KMS-11 (cell line): ENCODE measurements at regions not wholly inside any gene's neighbourhood (a gene's known extent, or its start where the extent isn't known, plus 50 kb on each side); places are given as distances from the start of the nearest gene placed in this dataset.

Experiments used
- H2AFZ ChIP-seq: fragments of 200-600 bp; sonication (generic); 2 replicates; pipeline ENCODE4 v1.6.1; 2016; ENCODE audit warnings: antibody characterized with exemption, mixed run types, low read depth
- H3K27ac ChIP-seq: fragments of 200-600 bp; sonication (generic); 2 replicates; pipeline ENCODE4 v1.6.1; 2016; ENCODE audit warnings: mild to moderate bottlenecking, mixed run types
- H3K27me3 ChIP-seq: fragments of 200-600 bp; sonication (generic); 2 replicates; pipeline ENCODE4 v1.6.1; 2017; ENCODE audit warnings: mild to moderate bottlenecking, low read depth, mixed run types, moderate library complexity; ENCODE audit not compliant: insufficient read depth
- H3K36me3 ChIP-seq: fragments of 200-600 bp; sonication (generic); 2 replicates; pipeline ENCODE4 v1.6.1; 2017; ENCODE audit warnings: mild to moderate bottlenecking, mixed run types; ENCODE audit not compliant: insufficient read depth
- H3K4me1 ChIP-seq: fragments of 200-600 bp; sonication (generic); 2 replicates; pipeline ENCODE4 v1.6.1; 2016; ENCODE audit warnings: mild to moderate bottlenecking, low read depth, mixed run types; ENCODE audit not compliant: poor library complexity, severe bottlenecking
- H3K4me2 ChIP-seq: fragments of 200-600 bp; sonication (generic); 2 replicates; pipeline ENCODE4 v1.7.0; 2016; ENCODE audit warnings: mild to moderate bottlenecking, mixed run types
- H3K4me3 ChIP-seq: fragments of 200-600 bp; sonication (generic); IDR thresholded peaks from 2 replicates; pipeline ENCODE4 v1.6.1; 2017; ENCODE audit warnings: low read depth, low read length, mixed read lengths; ENCODE audit not compliant: insufficient read depth
- H3K79me2 ChIP-seq: fragments of 200-600 bp; sonication (generic); 2 replicates; pipeline ENCODE4 v1.6.1; 2016; ENCODE audit warnings: low read depth, mixed run types; ENCODE audit not compliant: insufficient read depth
- H3K9ac ChIP-seq: fragments of 200-600 bp; sonication (generic); 2 replicates; pipeline ENCODE4 v1.6.1; 2016; ENCODE audit warnings: mild to moderate bottlenecking, mixed run types
- H4K20me1 ChIP-seq: fragments of 200-600 bp; sonication (generic); 2 replicates; pipeline ENCODE4 v1.6.1; 2016; ENCODE audit warnings: mild to moderate bottlenecking, mixed run types; ENCODE audit not compliant: insufficient read depth
- CTCF ChIP-seq: fragments of 200-600 bp; sonication (generic); conservative IDR thresholded peaks from 2 replicates; pipeline ENCODE4 v1.6.1; 2017; ENCODE audit warnings: low read depth, mild to moderate bottlenecking, antibody characterized with exemption, low read length, moderate library complexity, mixed read lengths

GRCh38 chr5:56503929-56504328 is 270.8 kb upstream of the ANKRD55 start:
- H4K20me1 ChIP-seq = no peaks in the 10 kb centered on the region
- H3K27me3 ChIP-seq = no peaks in the 10 kb centered on the region
- H3K79me2 ChIP-seq = no peaks in the 10 kb centered on the region
- H2AFZ ChIP-seq = no peak overlapping the region
- H3K4me1 ChIP-seq = peaks cover 20% of the 10 kb centered on the region
- no peak overlapping the region for H3K4me2 ChIP-seq
- no peak for TF ChIP-seq CTCF
- no peak overlapping the region for H3K27ac ChIP-seq
- H3K4me3 ChIP-seq = no peak overlapping the region
- no peak overlapping the region for H3K9ac ChIP-seq
- no peaks in the 10 kb centered on the region for H3K36me3 ChIP-seq

- H2AFZ ChIP-seq = peak overlapping the region; percentile 6; the same call in 1 of the 2 replicates
- no peaks in the 10 kb centered on the region for H4K20me1 ChIP-seq
- H3K9ac ChIP-seq = no peak overlapping the region
- no peak for TF ChIP-seq CTCF
- no peaks in the 10 kb centered on the region for H3K36me3 ChIP-seq
- no peaks in the 10 kb centered on the region for H3K79me2 ChIP-seq
- H3K4me3 ChIP-seq = no peak overlapping the region
- no peaks in the 10 kb centered on the region for H3K27me3 ChIP-seq
- peak overlapping the region; percentile 39 for H3K4me2 ChIP-seq
- peak overlapping the region; percentile 18; the same call in 1 of the 2 replicates for H3K27ac ChIP-seq
- peaks cover 20% of the 10 kb centered on the region for H3K4me1 ChIP-seq
These were observed 268.8 kb upstream of the ANKRD55 start for GRCh38 chr5:56501781-56502557.

GRCh38 chr5:56499901-56500300 is 266.8 kb upstream of the ANKRD55 start:
- Histone ChIP-seq H3K4me3 (no peak overlapping the region), H4K20me1 (no peaks in the 10 kb centered on the region), H3K27ac (no peak overlapping the region), H3K27me3 (no peaks in the 10 kb centered on the region), H3K79me2 (no peaks in the 10 kb centered on the region), H3K36me3 (no peaks in the 10 kb centered on the region), H2AFZ (no peak overlapping the region), H3K4me2 (no peak overlapping the region), H3K4me1 (peaks cover 20% of the 10 kb centered on the region), H3K9ac (no peak overlapping the region)
- no peak for TF ChIP-seq CTCF

GRCh38 chr5:56499491-56499890 is 266.4 kb upstream of the ANKRD55 start:
- no peak overlapping the region for H3K9ac ChIP-seq
- H3K4me1 ChIP-seq = peaks cover 20% of the 10 kb centered on the region
- no peak overlapping the region for H3K4me3 ChIP-seq
- no peaks in the 10 kb centered on the region for H3K27me3 ChIP-seq
- no peaks in the 10 kb centered on the region for H3K79me2 ChIP-seq
- no peaks in the 10 kb centered on the region for H3K36me3 ChIP-seq
- no peak overlapping the region for H2AFZ ChIP-seq
- H3K27ac ChIP-seq = no peak overlapping the region
- H3K4me2 ChIP-seq = no peak overlapping the region
- no peaks in the 10 kb centered on the region for H4K20me1 ChIP-seq
- TF ChIP-seq CTCF = no peak
